Right lobe of liver (tissue), 4 donors: ENCODE measurements at regions not wholly inside any gene's neighbourhood (a gene's known extent, or its start where the extent isn't known, plus 50 kb on each side); places are given as distances from the start of the nearest gene placed in this dataset.

Experiments
- POLR2A ChIP-seq: fragments of 450-650 bp; IDR thresholded peaks from one replicate; pipeline ENCODE4 v1.6.1; 2017; ENCODE audit warnings: antibody characterized with exemption, mild to moderate bottlenecking
- TF ChIP-seq, protein P1 (sequence below), 4 donors: fragments of 200-600 bp in 3 of 4; fragments of 450-650 bp in 1 of 4; IDR thresholded peaks; one replicate each; pipeline versions ENCODE4 v1.5.1 to v1.8.0; 2016 to 2022; ENCODE audit warnings: antibody characterized with exemption in 4 of 4, mild to moderate bottlenecking in 2 of 4
- donor health status: DM: no; HTN: no; CAD: no.
- donor health status: DM: no; HTN: no; CAD: no.
- donor health status: DM: no; HTN: yes; CAD: no.

DNA sequence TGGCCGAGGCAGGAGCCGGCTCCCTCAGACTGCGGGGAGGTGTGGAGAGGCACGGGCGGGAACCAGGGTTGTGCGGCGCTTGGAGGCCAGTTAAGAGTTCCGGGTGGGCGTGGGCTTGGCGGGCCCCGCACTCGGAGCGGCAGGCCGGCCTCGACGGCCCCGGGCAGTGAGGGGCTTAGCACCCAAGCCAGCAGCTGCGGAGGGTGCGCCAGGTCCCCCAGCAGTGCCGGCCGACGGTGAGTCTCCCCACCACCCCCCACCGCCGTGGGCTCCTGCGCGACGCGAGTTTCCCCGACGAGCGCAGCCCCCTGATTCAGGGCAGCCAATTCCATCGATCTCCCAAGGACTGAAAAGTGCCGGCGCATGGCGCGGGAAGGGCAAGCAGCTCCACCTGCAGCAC, 605.4 kb upstream of the SLC35B3 start:
- no peak for TF ChIP-seq POLR2A
- TF ChIP-seq, protein P1, sequence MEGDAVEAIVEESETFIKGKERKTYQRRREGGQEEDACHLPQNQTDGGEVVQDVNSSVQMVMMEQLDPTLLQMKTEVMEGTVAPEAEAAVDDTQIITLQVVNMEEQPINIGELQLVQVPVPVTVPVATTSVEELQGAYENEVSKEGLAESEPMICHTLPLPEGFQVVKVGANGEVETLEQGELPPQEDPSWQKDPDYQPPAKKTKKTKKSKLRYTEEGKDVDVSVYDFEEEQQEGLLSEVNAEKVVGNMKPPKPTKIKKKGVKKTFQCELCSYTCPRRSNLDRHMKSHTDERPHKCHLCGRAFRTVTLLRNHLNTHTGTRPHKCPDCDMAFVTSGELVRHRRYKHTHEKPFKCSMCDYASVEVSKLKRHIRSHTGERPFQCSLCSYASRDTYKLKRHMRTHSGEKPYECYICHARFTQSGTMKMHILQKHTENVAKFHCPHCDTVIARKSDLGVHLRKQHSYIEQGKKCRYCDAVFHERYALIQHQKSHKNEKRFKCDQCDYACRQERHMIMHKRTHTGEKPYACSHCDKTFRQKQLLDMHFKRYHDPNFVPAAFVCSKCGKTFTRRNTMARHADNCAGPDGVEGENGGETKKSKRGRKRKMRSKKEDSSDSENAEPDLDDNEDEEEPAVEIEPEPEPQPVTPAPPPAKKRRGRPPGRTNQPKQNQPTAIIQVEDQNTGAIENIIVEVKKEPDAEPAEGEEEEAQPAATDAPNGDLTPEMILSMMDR (IDR thresholded peaks at IDR 0.05) = no peak
